HG02763 (cell line): ENCODE measurements at regions not wholly inside any gene's neighbourhood (a gene's known extent, or its start where the extent isn't known, plus 50 kb on each side); places are given as distances from the start of the nearest gene placed in this dataset.

Source experiments
- ATAC-seq: cut with Tn5 transposase; IDR thresholded peaks from one replicate; pipeline ENCODE4 v1.9.1; 2021; ENCODE audit warnings: mild to moderate bottlenecking, moderate library complexity; ENCODE audit not compliant: unreplicated experiment

GRCh38 chr2:35378791-35379190, 976.8 kb upstream of the CRIM1 start:
- no peak for ATAC-seq

- ATAC-seq: no peak
Measured at GRCh38 chr2:35374845-35375244, 980.7 kb upstream of the CRIM1 start.

DNA sequence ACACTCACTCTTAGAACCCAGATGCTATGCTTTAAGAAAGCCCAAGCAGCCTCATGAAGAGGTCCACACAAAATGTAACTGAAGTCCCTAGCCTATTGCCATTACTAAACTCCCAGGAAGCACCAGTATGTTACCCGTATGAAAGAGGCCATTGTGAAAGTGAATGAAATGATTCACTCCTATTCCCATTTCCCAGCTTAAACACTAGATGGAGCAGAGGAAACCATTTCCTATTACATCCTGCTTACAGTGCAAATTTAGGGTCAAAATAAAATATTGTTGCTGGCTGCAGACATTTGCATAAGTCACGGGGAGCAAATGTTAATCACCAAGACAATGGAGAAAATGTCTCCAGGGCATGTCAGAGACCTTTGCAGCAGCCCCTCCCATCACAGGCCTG, 989.7 kb upstream of the CRIM1 start:
- no peak for ATAC-seq

- no peak for ATAC-seq
Measured at GRCh38 chr2:35356332-35356731, 999.2 kb upstream of the CRIM1 start.

- no peak for ATAC-seq
Measured at GRCh38 chr2:35355056-35355455, 1000.5 kb upstream of the CRIM1 start.

DNA sequence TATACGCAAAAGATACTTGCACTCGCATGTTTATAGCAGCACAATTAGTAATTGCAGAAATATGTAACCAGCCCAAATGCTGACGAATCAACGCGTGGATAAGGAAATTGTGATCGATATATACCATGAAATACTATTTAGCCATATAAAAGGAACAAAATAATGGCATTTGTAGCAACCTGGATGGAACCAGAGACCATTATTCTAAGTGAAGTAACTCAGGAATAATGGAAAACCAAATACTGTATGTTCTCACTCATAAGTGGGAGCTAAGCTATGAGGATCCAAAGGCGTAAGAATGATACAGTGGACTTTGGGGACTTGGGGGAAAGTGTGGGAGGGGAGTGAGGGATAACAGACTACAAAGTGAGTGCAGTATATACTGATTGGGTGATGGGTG, 1008.0 kb upstream of the CRIM1 start:
- no peak for ATAC-seq

DNA sequence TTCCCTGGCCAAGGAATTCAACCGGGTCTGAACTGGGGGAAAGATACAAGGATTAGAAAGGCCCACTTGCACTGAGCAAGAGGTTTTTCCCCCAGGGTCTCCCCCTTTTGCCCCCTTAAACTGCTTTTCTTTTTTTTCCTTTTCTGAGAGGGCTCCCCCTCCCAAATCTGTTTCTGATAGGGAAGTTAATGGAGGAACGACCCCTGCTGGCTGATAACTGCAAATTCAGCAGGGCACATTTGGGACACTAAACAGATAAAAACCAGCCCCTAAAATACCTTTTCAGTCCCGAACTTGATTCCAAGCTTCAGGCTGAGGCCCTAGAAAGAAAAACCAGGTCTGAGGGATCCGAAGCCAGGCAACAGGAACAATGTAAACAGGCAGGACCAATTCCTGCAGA, 1012.4 kb upstream of the CRIM1 start:
- no peak for ATAC-seq

DNA sequence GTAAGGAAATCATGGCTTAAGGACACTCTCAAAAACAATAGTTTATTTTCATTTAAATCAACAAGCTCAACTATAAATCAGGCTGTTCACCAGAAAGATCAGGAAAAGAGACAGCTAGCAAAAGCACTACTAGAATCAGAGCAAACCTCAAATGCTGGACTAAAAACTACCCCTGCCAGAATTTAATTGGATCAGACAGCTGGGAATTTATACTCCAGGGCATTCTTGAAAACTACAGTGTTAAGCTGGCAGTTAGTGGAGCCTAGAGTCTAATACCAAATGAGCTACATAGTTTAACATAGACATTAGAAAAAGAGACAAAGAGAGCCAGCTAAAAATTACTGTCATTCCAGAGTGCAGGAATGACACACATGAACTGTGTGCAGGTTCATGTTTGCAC, 1016.4 kb upstream of the CRIM1 start:
- no peak for ATAC-seq

- ATAC-seq: no peak
Measured at GRCh38 chr2:35337922-35338321, 1017.7 kb upstream of the CRIM1 start.

GRCh38 chr2:35314049-35314448, 1041.5 kb upstream of the CRIM1 start:
- ATAC-seq: no peak

DNA sequence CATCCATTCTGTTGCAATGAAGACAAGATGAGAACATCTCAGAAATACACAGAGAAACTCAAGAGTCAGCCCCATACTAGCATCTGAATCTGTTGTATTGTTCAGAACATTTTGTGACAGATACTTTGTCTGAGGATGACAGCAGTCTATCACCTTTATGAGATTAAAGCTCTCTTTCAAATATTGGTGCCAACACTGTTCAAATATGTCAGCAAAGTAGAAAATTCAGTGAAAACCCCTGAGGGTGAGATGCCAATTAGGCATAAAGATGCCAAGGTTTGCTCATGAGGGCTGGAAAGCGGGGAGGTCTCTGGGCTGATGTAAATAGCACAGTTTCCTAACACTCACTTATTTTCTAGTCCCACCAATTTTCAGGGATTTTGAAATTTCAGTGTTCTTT, 1054.2 kb upstream of the CRIM1 start:
- no peak for ATAC-seq

DNA sequence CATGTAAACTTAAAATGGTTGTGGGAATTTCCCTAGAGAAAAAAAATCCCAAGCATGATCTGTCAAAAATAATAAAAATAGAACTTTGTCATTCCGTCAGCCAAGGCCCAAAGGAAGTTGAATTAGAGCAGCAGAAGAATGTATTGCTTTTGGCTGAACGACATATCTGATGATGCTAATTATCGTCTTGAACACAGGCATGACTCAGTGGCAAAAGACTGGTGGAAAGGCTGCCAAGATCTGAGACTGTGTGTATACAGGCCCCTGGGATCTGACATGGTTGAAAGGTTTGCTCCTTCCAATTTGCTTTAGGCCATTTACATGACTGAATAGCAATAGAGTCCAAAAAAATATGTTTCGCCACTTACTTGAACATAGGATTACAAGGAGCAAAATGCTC, 1057.1 kb upstream of the CRIM1 start:
- no peak for ATAC-seq

- ATAC-seq: no peak
Measured at GRCh38 chr2:35297403-35297802, 1058.2 kb upstream of the CRIM1 start.

DNA sequence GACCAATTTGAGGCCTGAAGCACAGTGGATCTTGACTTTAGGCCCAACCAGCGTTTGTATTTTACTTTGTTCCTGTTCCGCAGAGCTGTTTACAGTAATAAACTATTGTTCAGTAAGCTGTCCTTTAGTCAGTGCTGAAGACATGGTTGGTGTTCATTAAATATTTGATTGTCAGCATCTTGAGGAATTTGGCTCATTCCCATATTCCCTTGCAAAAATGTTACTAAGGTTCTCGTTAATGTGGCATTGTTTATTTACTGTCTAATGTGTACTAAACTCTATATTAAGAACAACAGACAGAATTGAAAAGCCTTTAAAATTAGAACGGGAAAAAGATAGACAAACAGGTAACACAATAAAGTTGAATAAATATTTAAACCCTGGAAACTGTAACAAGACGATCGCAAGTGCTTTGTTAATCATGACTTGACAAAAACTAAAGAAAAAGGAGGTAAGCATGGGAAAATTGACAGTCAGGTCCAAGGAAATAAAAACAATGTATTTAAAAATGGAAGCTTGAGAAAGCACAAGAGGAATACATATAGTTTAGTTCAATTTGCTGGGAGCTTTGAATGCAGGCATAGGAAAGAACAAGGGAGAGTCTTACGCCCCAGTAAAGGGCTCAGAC, 1060.8 kb upstream of the CRIM1 start:
- no peak for ATAC-seq

DNA sequence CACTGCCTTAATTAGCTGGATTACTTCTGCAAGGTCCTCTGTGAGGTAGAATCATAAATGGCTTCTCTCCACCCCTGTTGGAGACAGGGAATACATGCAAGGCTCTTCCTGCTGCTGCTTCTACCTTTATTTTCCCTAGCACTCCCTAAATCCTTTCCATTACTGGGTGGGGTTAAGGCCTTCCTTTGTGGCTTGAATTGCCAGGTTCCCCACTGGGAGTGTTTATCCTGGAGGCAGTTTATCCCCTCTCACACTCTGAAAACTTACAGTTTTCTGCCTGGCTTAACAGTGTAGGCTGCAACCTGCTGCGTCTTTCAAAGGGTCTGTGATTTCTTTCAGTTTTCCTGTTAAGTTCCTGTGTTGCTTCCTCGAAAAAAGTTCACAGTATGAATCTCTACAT, 1062.3 kb upstream of the CRIM1 start:
- no peak for ATAC-seq

DNA sequence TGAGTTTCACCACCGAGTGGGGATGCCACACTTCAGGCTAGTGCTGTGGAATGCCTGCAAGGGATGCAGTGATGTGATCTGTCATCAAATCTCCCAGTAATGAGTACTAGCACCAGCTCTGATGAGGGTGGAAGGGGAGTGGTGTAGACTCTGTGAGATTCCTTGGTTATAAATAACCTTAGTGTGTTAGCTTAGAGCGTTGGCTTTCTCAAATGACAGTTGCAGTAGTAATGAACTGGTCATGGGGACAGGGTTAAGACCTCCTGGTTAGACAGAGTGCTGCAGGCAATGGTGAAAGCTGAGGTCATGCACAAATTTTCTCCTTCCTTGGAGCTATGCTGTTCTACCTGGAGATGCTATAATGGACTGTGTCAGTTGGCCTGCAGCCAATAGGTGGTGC, 1063.4 kb upstream of the CRIM1 start:
- ATAC-seq: no peak

GRCh38 chr2:35281702-35282101, 1073.9 kb upstream of the CRIM1 start:
- no peak for ATAC-seq

DNA sequence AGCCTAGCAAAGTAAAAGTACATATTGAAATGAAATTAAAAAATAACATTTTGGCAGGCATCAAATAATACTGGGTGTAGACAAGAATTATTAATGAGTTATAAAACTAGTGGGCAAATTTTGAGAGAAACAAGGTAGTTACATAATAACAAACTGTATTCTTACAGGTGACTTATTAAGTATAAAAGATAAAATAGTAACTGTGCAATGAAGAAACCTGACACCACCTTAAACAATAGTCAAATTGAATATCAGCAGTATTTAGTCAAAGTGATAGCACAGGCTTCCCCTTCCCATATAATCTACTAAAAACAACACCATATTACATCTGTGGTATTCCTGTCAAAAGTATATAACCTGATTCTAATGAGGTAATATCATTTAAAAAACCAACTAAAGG, 1099.8 kb upstream of the CRIM1 start:
- no peak for ATAC-seq

DNA sequence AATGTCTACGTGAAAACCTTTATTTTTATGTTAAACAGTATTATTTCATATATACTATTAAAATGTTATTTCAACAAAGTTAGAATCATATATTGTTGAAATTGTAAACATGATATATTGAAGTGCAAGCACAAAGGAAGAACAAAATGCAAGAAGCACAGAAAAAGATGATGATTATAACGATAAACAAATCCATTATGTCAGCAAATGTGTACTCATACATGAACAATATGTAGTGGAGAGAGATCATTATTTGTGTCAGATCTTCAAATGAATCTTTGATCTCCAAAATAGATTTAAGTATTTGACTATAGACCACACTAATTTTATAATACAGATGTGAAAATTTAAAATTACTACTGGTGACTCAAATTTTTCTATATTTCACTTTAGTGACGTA, 1104.4 kb upstream of the CRIM1 start:
- ATAC-seq: no peak

DNA sequence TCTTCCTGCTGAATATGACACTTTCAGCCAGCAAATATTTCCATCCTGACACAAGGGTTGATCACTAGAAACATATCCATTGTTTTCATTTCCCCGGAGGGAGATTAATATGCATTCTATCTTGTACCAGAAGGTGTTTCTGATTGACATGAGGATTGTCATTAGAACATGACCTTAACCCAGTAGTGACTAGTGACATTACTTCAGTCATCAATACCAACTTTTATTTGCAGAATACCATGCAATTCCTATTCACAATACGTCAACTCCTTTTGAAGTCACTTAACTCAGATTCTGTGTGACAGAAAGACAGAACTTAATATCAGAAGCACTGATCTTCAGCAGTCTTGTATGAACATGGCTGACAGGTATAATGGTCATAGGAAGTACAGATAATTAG, 1108.9 kb upstream of the CRIM1 start:
- no peak for ATAC-seq

- ATAC-seq: no peak
Measured at GRCh38 chr2:35228584-35228983, 1127.0 kb upstream of the CRIM1 start.

DNA sequence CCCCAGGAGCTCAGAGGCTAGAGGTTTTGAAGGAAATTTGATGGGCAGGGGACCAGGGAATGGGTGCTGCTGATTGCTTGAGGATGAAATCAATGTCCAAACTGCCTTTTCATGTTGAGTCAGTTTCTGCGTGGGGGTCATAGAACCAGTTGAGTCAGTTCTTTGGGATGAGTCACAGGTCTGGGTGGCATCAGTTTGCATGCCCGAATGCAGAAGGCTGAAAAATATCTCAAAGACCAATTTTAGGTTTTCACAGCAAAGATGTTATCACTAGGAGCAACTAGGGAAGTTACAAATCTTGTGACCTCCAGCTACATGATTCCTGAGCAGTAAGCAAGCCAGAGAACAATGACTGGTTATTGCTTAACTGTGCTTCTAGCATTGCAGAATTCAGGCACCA, 1135.1 kb upstream of the CRIM1 start:
- no peak for ATAC-seq

- ATAC-seq: no peak
Measured at GRCh38 chr2:35204881-35205280, 1150.7 kb upstream of the CRIM1 start.

GRCh38 chr2:35204323-35204722, 1151.3 kb upstream of the CRIM1 start:
- no peak for ATAC-seq
